HG03520 (cell line): ENCODE measurements at regions not wholly inside any gene's neighbourhood (a gene's known extent, or its start where the extent isn't known, plus 50 kb on each side); places are given as distances from the start of the nearest gene placed in this dataset.

Experiments
- ATAC-seq: cut with Tn5 transposase; IDR thresholded peaks from one replicate; pipeline ENCODE4 v1.9.1; 2021; ENCODE audit warnings: mild to moderate bottlenecking, moderate library complexity; ENCODE audit not compliant: unreplicated experiment

DNA sequence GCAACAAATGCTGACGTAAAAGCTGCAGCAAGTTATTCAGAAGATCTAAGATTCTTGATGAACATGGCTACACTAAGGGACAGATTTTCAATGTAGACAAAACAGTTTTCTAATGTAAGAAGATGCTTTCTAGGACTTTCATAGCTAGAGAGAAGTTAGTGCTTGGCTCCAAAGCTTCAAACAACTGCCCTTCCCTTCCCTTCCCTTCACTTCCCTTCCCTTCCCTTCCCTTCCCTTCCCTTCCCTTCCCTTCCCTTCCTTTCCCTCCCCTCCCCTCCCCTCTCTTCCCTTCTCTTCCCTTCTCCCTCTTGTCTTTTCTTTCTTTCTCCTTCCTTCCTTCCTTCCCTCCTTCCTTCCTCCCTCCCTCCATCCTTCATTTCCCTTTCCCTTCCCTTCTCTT is 365.3 kb upstream of the ADGRL4 start:
- ATAC-seq: no peak

- ATAC-seq: no peak
These were observed 362.6 kb upstream of the ADGRL4 start for GRCh38 chr1:79369091-79369490.

DNA sequence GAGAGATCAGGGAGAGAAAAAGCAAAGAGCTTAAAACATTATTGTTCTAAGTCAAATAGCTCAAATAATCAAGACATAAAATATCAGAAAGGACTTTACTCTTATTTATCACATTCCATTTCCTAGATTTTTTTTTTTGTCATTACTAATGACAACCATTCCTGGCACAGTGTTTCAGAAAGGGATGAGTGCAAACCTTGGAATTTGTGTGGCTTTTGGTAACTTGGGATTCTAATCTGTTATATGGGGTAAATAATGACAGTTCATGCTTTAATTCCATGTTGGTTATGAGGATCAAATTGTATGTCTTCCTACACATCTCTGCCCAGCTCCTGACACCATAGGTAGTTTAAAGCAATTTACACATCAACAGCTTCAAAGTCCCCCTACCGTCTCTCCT is 358.4 kb upstream of the ADGRL4 start:
- no peak for ATAC-seq

GRCh38 chr1:79363430-79363829 is 356.9 kb upstream of the ADGRL4 start:
- ATAC-seq: no peak

- ATAC-seq: no peak
These were observed 355.9 kb upstream of the ADGRL4 start for GRCh38 chr1:79362470-79362869.

DNA sequence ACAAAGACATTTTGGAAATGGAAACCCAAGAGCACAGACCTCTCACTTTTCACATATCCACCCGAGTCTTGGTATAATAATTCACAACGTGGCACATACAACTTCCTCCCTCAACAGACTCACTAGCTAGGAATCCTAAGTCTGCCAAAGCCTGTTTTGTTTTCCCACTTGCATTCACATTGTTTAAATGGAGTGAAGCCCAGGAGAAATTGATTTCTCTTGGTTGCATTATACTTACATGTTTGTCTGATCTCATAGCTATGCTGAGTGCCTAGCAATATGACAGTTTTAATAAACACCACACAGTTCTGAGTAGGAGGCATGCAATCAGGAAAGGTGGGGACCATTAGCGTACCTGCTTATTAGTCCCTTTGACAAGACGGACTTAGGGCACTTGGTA is 348.6 kb upstream of the ADGRL4 start:
- no peak for ATAC-seq

- ATAC-seq: no peak
These were observed 346.7 kb upstream of the ADGRL4 start for GRCh38 chr1:79353224-79353623.

- no peak for ATAC-seq
These were observed 320.3 kb upstream of the ADGRL4 start for GRCh38 chr1:79326875-79327274.

GRCh38 chr1:79325705-79326104 is 319.2 kb upstream of the ADGRL4 start:
- no peak for ATAC-seq

GRCh38 chr1:79325126-79325525 is 318.6 kb upstream of the ADGRL4 start:
- ATAC-seq: no peak

DNA sequence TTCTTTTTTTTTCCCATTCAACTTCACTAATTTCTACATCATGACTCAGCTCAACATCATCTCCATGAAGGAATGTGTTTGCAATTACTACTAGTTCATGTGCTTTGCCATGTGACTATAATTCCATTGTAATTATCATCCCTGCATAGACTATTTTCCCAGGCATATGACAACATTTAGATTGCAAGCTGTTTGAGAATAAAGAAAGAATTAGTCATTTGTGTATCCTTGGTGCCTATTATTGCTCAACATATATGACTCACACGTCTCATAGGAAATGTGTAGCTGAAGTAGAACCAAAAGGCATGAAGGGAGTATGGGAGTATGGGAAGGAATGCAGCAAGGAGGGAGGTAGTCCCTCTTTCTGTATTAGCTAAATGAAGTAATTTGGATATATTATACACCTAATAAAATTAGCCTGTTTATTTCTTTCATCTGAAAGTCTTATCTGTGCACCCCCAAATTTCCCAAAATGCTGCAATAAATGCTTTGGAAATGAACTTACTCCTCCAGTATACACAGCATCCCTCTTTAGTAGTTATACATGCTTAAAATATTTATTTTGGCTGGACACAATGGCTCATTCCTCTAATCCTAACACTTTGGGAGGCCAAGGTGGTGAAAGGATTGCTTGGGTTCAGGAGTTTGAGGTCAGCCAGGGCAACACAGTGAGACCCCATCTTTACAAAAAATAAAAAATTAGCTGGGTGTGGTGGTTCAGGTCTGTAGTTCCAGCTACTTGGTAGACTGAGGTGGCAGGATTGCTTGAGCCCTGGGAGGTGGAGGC is 316.9 kb upstream of the ADGRL4 start:
- ATAC-seq: no peak

GRCh38 chr1:79322511-79323027 is 316.0 kb upstream of the ADGRL4 start:
- ATAC-seq: no peak

DNA sequence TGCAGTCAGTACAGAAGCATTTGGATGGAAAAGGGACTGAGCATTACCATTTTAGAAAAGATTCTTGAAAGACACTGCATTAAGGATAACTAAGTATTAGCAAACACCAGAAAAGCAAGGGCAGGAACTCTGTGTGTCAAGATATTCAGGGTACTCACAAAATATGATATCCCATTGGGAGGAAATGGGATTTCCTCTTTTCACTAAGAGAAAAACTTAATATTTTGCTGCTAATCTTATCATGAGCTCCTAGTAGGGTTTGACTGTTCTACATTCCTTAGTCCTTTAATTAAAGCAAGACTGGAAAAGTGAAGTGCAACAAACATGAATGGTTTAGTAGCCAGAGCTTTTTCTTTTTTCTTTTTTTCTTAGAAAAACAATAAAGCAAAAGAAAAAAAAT is 305.9 kb upstream of the ADGRL4 start:
- ATAC-seq: no peak

DNA sequence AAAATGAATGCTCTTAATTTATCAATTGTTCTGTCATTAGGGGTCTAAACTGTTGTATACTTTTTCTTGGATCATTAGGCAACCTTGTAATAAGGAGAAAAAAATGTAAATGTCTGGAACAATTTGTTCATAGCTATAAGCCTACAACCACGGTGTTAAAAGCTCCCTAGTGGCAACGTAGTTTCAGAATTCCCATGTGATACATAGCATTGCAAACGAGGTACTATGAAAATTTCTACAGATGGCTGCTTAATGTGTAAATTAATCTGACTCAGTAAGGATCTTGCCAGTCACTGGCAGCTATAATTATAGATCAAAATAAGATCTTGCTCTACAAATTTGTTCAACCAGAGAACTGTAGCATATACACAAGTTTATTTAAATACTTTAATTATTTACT is 304.1 kb upstream of the ADGRL4 start:
- ATAC-seq: no peak

DNA sequence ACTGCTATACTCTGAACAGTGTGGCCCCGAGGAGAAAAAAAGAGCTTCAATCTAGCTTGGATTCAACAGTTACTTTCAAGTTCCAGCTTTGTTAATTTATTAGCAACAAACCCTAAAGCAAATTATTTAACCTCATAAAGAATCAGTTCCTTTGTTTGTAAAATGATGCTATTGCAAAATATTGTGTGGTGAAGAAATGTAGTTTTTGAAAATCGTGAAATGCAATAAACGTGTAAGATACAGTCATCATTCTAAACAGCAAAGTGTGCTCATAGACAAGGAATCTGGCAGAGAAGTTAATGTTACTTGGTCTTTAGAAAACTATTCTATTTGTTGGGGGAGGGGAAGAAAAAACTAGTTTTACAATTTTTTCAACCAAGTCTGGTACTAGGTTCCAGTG is 297.6 kb upstream of the ADGRL4 start:
- ATAC-seq: no peak

DNA sequence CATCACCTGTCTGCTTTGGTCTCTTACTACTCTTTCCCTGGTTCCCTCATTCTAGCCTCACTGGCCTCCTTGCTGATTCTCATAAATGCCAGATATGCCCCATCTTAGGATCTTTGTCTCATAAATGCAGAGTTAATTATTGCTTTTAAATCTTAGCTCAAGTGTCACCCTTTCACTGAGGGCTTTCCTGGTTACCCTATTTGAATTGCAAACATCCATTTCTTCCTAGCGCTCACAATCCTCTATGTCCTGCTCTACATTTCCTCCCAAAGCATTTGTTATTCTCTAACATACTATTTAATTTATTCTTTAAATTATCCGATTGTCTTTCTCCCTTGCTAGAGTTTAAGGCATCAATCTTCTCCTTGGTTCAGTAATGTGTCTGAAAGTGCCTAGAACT is 296.5 kb upstream of the ADGRL4 start:
- ATAC-seq: no peak

DNA sequence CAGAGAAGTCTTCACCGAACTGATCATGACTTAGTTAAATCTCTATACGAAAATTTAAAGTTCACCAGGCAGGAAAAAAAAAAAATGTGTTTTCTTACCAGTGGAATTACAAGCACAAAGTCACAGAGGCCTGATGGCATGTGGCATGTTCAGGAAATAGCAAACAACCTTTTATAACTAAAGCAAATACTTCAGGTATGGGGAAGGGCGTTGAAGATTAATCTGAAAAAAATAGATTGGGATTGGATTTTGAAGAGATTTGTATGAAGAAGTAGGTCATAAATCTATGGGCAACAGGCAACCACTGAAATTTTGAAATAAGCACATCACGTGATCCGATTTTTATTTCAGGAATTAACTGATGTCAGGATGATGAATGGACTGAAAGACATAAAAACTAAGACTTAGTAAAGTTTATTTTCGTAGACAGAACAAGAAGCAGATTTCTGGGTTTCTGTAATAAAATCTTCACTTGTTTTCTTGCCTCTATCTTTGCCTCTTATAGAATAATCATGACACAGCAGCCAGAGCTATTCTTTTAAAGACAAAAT is 295.9 kb upstream of the ADGRL4 start:
- no peak for ATAC-seq

GRCh38 chr1:79295967-79296366 is 289.4 kb upstream of the ADGRL4 start:
- ATAC-seq: no peak

DNA sequence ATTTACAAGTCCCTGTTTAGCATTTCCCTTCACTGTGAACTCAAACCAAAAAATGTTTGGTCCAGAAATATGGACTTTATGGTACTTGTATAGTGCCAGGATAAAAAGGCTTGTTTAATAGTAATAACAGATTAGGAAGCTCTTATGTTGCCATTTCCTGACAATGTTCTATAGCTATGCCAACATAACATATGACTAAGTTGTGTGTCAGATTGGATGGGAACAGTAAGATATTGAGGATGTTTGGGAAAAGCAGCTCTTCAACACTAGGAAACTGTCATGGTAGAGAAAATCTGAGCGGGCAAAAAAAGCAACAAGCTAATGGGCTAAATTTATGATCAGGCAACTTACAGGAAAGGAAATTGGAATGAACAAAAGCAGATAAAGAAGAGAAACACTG is 287.1 kb upstream of the ADGRL4 start:
- no peak for ATAC-seq

DNA sequence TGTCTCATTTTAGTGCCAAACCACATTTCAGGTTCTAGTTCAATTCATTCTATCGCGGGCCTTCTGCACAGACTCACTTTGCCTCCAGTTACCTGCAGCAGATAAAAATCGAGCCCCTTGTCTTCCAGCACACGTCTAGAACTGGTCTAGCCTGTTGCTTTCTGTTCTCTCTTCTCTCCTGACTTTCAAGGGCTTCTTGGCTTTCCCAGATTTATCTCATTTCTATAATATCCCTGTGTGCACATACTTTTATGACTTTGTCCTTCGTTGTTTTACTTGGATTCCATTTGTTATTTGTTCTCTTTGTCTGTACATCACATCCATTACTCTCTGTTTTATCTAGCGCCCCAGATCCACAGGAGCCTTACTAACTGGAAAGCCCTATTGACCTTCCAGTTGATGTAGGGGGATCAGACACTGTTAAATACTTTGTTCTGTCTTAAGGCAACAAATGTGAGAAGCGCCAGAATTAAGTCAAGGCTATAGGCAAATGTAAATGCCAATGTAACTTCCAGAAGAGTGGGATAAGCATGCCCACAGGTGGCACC is 284.5 kb upstream of the ADGRL4 start:
- no peak for ATAC-seq

DNA sequence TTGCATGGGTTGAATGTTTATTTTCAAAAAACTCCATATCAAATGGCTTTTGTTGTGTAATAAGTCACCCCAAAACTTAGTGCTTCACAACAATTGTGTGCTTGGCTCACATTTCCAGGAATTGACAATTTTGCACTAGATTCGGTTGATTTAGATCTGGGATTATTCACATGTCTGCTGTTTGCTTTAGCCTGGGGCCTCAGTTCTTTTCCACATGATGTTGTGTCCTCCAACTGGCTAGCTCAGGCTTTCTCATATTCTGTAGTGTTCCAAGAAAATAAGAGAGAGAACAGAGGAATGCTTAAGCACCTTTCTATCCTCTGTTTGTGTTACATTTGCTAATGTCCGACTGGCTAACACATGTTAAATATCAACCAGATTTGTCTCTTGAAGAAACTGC is 281.5 kb upstream of the ADGRL4 start:
- no peak for ATAC-seq

GRCh38 chr1:79285667-79286066 is 279.1 kb upstream of the ADGRL4 start:
- no peak for ATAC-seq
